ENCODE measurements at regions not wholly inside any gene's neighbourhood (a gene's known extent, or its start where the extent isn't known, plus 50 kb on each side); places are given as distances from the start of the nearest gene placed in this dataset.

DNA sequence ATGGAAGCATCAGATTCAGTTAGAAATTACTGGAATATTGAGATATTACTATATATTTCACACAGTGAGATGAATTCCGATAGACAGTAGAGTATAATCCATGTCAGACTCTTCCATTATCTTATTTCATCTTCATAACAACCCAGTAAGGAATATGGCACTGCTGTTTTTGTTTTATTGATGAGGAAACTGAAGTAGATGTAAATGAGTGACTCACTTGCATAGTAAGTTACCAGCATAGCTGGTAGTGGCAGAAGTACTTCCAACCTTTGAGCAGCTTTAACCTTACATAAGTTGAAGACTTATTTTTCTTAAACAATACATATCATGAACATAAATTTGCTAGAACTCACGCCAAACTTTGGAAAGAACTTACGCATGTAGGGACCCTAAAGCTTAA is 54.9 kb upstream of the SLC22A25 start:
- Histone ChIP-seq H2BK15ac (ENCODE audit: low read depth, low read length) (no peak overlapping the region), H3K23me2 (ENCODE audit: insufficient read length, low read depth, low read length, poor library complexity, severe bottlenecking) (no peaks in the 10 kb centered on the region), H4K20me1 (ENCODE audit: control insufficient read depth, insufficient read depth, insufficient read length) (no peaks in the 10 kb centered on the region), H3K18ac (ENCODE audit: insufficient read length, low read depth, low read length) (no peak overlapping the region), H2BK20ac (ENCODE audit: low read depth, low read length, poor library complexity, severe bottlenecking) (no peak overlapping the region), H3K9me3 (ENCODE audit: control insufficient read depth, low read depth, low read length) (no peaks in the 10 kb centered on the region), H4K5ac (ENCODE audit: insufficient read length, low read depth, low read length) (no peak overlapping the region), H3K4ac (ENCODE audit: low read depth, low read length) (no peak overlapping the region), H2AK5ac (ENCODE audit: insufficient read length, low read length) (no peak overlapping the region), H3K27me3 (ENCODE audit: insufficient read depth, low read length) (no peaks in the 10 kb centered on the region), H2BK120ac (ENCODE audit: low read depth, low read length, poor library complexity, severe bottlenecking) (no peak overlapping the region), H3K4me1 (ENCODE audit: insufficient read depth, low read length) (no peaks in the 10 kb centered on the region), H3K14ac (ENCODE audit: insufficient read depth, low read length) (no peak overlapping the region), H3K9ac (ENCODE audit: extremely low read depth, insufficient read length, low read length) (no peak overlapping the region), H3K56ac (ENCODE audit: insufficient read length, low read depth, low read length) (no peak overlapping the region), H2BK12ac (ENCODE audit: insufficient read length, low read depth, low read length) (no peak overlapping the region), H2AFZ (ENCODE audit: low read length) (no peak overlapping the region), H3K79me2 (ENCODE audit: insufficient read depth, low read length) (no peaks in the 10 kb centered on the region), H4K91ac (ENCODE audit: insufficient read length, low read depth, low read length) (no peak overlapping the region), H3K27ac (ENCODE audit: insufficient read length, low read depth, low read length) (no peak overlapping the region), H3K23ac (ENCODE audit: insufficient read length, low read depth, low read length) (no peak overlapping the region), H3T11ph (ENCODE audit: low read length) (no peak overlapping the region), H3K79me1 (ENCODE audit: insufficient read depth, low read depth, low read length, poor library complexity, severe bottlenecking) (no peaks in the 10 kb centered on the region), H2BK5ac (ENCODE audit: insufficient read length, low read length) (no peak overlapping the region), H4K8ac (replicated peaks; ENCODE audit: insufficient read length, low read depth, low read length) (no peak overlapping the region), H3K4me2 (ENCODE audit: insufficient read depth, insufficient read length, low read length) (no peak overlapping the region)
- no peak overlapping the region for H3K27ac Mint-ChIP-seq
- H3K4me3 Mint-ChIP-seq = no peak overlapping the region
- H3K36me3 Mint-ChIP-seq (ENCODE audit: insufficient read depth in 1 of 3, low read depth in 3 of 3) = no peaks in the 10 kb centered on the region; a peak in 2 of 7 replicates
- H3K9me3 Mint-ChIP-seq = peaks cover 2 to 15% of the 10 kb centered on the region in 2 experiments; a peak in 3 of 5 replicates
- H3K4me1 Mint-ChIP-seq = no peaks in the 10 kb centered on the region
- TF ChIP-seq, protein P1, sequence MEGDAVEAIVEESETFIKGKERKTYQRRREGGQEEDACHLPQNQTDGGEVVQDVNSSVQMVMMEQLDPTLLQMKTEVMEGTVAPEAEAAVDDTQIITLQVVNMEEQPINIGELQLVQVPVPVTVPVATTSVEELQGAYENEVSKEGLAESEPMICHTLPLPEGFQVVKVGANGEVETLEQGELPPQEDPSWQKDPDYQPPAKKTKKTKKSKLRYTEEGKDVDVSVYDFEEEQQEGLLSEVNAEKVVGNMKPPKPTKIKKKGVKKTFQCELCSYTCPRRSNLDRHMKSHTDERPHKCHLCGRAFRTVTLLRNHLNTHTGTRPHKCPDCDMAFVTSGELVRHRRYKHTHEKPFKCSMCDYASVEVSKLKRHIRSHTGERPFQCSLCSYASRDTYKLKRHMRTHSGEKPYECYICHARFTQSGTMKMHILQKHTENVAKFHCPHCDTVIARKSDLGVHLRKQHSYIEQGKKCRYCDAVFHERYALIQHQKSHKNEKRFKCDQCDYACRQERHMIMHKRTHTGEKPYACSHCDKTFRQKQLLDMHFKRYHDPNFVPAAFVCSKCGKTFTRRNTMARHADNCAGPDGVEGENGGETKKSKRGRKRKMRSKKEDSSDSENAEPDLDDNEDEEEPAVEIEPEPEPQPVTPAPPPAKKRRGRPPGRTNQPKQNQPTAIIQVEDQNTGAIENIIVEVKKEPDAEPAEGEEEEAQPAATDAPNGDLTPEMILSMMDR (conservative IDR thresholded peaks at IDR 0.05) = no peak
- H3K27me3 Mint-ChIP-seq (ENCODE audit: low read depth) = no peaks in the 10 kb centered on the region
- no CpG with 5 or more reads among the region's 3 CpGs for whole genome bisulfite sequencing (ENCODE audit: extremely low coverage, insufficient read length, low lambda C conversion rate)
- no peak for DNase-seq
